Mesothelial cell of epicardium (in vitro differentiated cells): ENCODE measurements at regions not wholly inside any gene's neighbourhood (a gene's known extent, or its start where the extent isn't known, plus 50 kb on each side); places are given as distances from the start of the nearest gene placed in this dataset.
A peak's percentile ranks its signal among the peaks of the same experiment; 100 is the strongest.

Experiments used
- DNase-seq, 2 experiments: peaks; one replicate each; pipeline ENCODE4 v3.0.0; 2021; ENCODE audit warnings: low spot score in 2 of 2; ENCODE audit not compliant: unreplicated experiment in 2 of 2
- H3K27ac Mint-ChIP-seq: 2 replicates; pipeline ENCODE4 v1.8.0; 2021; ENCODE audit warnings: mixed read lengths
- H3K27me3 Mint-ChIP-seq: 2 replicates; pipeline ENCODE4 v1.8.0; 2021; ENCODE audit warnings: low read depth, mixed read lengths
- H3K36me3 Mint-ChIP-seq: 2 replicates; pipeline ENCODE4 v1.8.0; 2021; ENCODE audit warnings: mixed read lengths
- H3K4me1 Mint-ChIP-seq: 2 replicates; pipeline ENCODE4 v1.8.0; 2021; ENCODE audit warnings: mixed read lengths
- H3K4me3 Mint-ChIP-seq: 2 replicates; pipeline ENCODE4 v1.8.0; 2021; ENCODE audit warnings: mild to moderate bottlenecking, moderate library complexity, mixed read lengths
- H3K9me3 Mint-ChIP-seq: 2 replicates; pipeline ENCODE4 v1.8.0; 2021; ENCODE audit warnings: mixed read lengths
- CTCF ChIP-seq: fragments of 200-600 bp; sonication (generic); IDR thresholded peaks from one replicate; pipeline ENCODE4 v1.5.0; 2021; ENCODE audit warnings: antibody characterized with exemption; ENCODE audit not compliant: unreplicated experiment

- no peaks in the 10 kb centered on the region for H3K27me3 Mint-ChIP-seq
- no peaks in the 10 kb centered on the region for H3K36me3 Mint-ChIP-seq
- no peak for TF ChIP-seq CTCF
- no peak overlapping the region for H3K27ac Mint-ChIP-seq
- H3K4me1 Mint-ChIP-seq = peaks cover 9% of the 10 kb centered on the region
- peaks cover 12% of the 10 kb centered on the region for H3K9me3 Mint-ChIP-seq
- DNase-seq = no peak
- no peak overlapping the region for H3K4me3 Mint-ChIP-seq
Measured at GRCh38 chr13:48775285-48775684, 121.6 kb downstream of the CYSLTR2 start.

- H3K4me1 Mint-ChIP-seq = peaks cover 9% of the 10 kb centered on the region
- no peaks in the 10 kb centered on the region for H3K27me3 Mint-ChIP-seq
- no peak for TF ChIP-seq CTCF
- H3K36me3 Mint-ChIP-seq = no peaks in the 10 kb centered on the region
- peaks cover 15% of the 10 kb centered on the region for H3K9me3 Mint-ChIP-seq
- peak overlapping the region; percentile 39 for H3K27ac Mint-ChIP-seq
- DNase-seq = no peak
- H3K4me3 Mint-ChIP-seq = no peak overlapping the region
Measured at GRCh38 chr13:48775804-48776203, 122.1 kb downstream of the CYSLTR2 start.

GRCh38 chr13:48776401-48776800, 122.7 kb downstream of the CYSLTR2 start:
- no peak for TF ChIP-seq CTCF
- H3K4me1 Mint-ChIP-seq = peaks cover 9% of the 10 kb centered on the region
- H3K36me3 Mint-ChIP-seq = peaks cover 2% of the 10 kb centered on the region
- no peaks in the 10 kb centered on the region for H3K27me3 Mint-ChIP-seq
- peaks cover 18% of the 10 kb centered on the region for H3K9me3 Mint-ChIP-seq
- DNase-seq = no peak
- no peak overlapping the region for H3K27ac Mint-ChIP-seq
- no peak overlapping the region for H3K4me3 Mint-ChIP-seq

- H3K36me3 Mint-ChIP-seq = peaks cover 2% of the 10 kb centered on the region
- H3K4me1 Mint-ChIP-seq = peaks cover 6% of the 10 kb centered on the region
- no peak for DNase-seq
- no peaks in the 10 kb centered on the region for H3K27me3 Mint-ChIP-seq
- H3K4me3 Mint-ChIP-seq = no peak overlapping the region
- no peak for TF ChIP-seq CTCF
- H3K9me3 Mint-ChIP-seq = peaks cover 24% of the 10 kb centered on the region
- H3K27ac Mint-ChIP-seq = no peak overlapping the region
Measured at GRCh38 chr13:48778610-48779009, 124.9 kb downstream of the CYSLTR2 start.

GRCh38 chr13:48780713-48781341, 127.1 kb downstream of the CYSLTR2 start:
- Mint-ChIP-seq H3K27me3 (no peaks in the 10 kb centered on the region), H3K36me3 (peaks cover 2% of the 10 kb centered on the region), H3K9me3 (peaks cover 24% of the 10 kb centered on the region), H3K4me1 (peaks cover 6% of the 10 kb centered on the region), H3K27ac (no peak overlapping the region), H3K4me3 (no peak overlapping the region)
- DNase-seq = no peak
- no peak for TF ChIP-seq CTCF

- no peak for DNase-seq
- no peak overlapping the region for H3K27ac Mint-ChIP-seq
- no peaks in the 10 kb centered on the region for H3K27me3 Mint-ChIP-seq
- peaks cover 6% of the 10 kb centered on the region for H3K4me1 Mint-ChIP-seq
- H3K36me3 Mint-ChIP-seq = peaks cover 2% of the 10 kb centered on the region
- peaks cover 27% of the 10 kb centered on the region for H3K9me3 Mint-ChIP-seq
- no peak for TF ChIP-seq CTCF
- no peak overlapping the region for H3K4me3 Mint-ChIP-seq
Measured at GRCh38 chr13:48782429-48782840, 128.7 kb downstream of the CYSLTR2 start.
